ENCODE measurements at regions not wholly inside any gene's neighbourhood (a gene's known extent, or its start where the extent isn't known, plus 50 kb on each side); places are given as distances from the start of the nearest gene placed in this dataset.
"Not testable (repeated sequence)": the region's sequence is repeated elsewhere in the genome, so short reads cannot be mapped to it uniquely, and the experiment has no call there.

DNA sequence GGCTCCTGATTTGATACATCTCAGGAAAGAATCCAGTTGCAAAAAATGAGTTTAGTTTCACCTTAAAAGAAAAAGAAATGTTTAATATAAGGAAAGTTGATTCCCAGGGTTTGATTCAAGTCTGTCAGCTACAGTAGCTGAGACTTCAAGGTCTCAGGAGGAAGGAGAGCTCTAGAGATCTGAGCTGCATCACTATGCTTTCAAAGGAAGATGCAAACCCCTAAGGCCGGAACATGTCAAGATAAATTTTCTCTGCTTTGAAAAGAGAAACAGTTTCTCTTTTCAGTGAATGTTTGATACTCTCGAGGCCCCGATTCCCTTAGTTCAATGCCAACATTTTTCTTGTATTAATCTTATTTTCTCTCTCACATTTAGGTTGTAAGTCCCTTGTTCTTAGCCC is 128.6 kb downstream of the RGPD3 start:
- Histone ChIP-seq H3K27ac (ENCODE audit: low read depth, low read length) (no peak overlapping the region), H3K4me3 (ENCODE audit: low read depth in 1 of 5, low read length in 5 of 5) (no peak overlapping the region), H3K4me1 (ENCODE audit: control insufficient read depth in 5 of 5, insufficient read depth in 5 of 5, low read length in 5 of 5) (no peaks in the 10 kb centered on the region), H3K36me3 (ENCODE audit: control insufficient read depth in 5 of 5, insufficient read depth in 5 of 5, low read length in 5 of 5) (no peaks in the 10 kb centered on the region), H3K27me3 (ENCODE audit: control insufficient read depth in 5 of 5, insufficient read depth in 4 of 5, low read length in 5 of 5) (peaks cover 0 to 2% (median 0%) of the 10 kb centered on the region in 5 donors), H3K9ac (ENCODE audit: low read length in 5 of 5) (no peak overlapping the region), H3K9me3 (ENCODE audit: control insufficient read depth in 5 of 5, low read length in 5 of 5) (peaks cover 0 to 12% (median 0%) of the 10 kb centered on the region in 5 donors)

DNA sequence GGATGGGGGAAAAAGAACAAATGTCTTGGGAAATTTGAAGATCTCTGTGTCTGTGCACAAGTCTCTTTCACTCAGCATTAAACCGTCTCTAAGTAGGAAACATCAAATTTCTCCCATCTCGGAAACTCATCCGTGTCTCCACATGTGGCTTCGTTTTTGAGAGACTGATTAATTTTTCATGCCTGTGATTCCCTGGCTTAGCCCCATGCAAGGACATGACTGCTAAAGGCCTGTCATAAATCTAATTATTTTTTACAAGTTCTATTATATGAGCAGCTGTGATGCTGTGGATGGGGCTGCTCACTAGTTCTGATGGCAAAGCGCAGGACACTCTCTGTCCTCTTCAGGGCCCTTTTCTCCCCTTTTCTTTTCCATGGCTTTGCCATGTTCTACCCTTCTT is 129.1 kb downstream of the RGPD3 start:
- Histone ChIP-seq H3K27ac (ENCODE audit: low read depth, low read length) (no peak overlapping the region), H3K9ac (ENCODE audit: low read length in 5 of 5) (no peak overlapping the region), H3K4me1 (ENCODE audit: control insufficient read depth in 5 of 5, insufficient read depth in 5 of 5, low read length in 5 of 5) (no peaks in the 10 kb centered on the region)

DNA sequence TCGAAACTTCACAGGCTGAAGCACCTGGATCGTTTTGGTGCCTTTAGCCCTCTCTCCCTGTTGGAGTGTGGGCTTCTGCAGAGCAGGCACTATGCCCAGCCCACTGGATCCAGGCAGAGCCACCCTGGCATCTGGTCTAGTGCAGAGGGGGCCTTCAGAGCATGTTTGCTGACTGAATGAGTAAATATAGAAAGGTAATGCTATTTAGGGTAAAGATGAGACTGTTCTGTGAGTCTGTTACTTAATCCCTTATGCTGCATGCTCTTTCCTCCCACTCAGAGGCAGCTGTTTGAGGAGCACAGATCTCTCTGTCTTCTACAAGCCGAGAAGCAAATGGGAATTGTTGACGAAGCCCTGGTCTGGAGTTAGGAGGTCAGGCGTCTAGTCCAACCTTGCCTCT is 130.2 kb downstream of the RGPD3 start:
- Histone ChIP-seq H3K27me3 (ENCODE audit: control insufficient read depth in 5 of 5, insufficient read depth in 4 of 5, low read length in 5 of 5) (peaks cover 0 to 2% (median 0%) of the 10 kb centered on the region in 5 donors), H3K27ac (ENCODE audit: low read depth, low read length) (no peak overlapping the region), H3K36me3 (ENCODE audit: control insufficient read depth in 5 of 5, insufficient read depth in 5 of 5, low read length in 5 of 5) (no peaks in the 10 kb centered on the region), H3K9me3 (ENCODE audit: control insufficient read depth in 5 of 5, low read length in 5 of 5) (no peaks in the 10 kb centered on the region), H3K4me3 (ENCODE audit: low read depth in 1 of 5, low read length in 5 of 5) (no peak overlapping the region), H3K4me1 (ENCODE audit: control insufficient read depth in 5 of 5, insufficient read depth in 5 of 5, low read length in 5 of 5) (no peaks in the 10 kb centered on the region), H3K9ac (ENCODE audit: low read length in 5 of 5) (no peak overlapping the region)

More for the DNA sequence above, 129.1 kb downstream of the RGPD3 start:
- H3K36me3 ChIP-seq (ENCODE audit: control insufficient read depth in 5 of 5, insufficient read depth in 5 of 5, low read length in 5 of 5): no peaks in the 10 kb centered on the region
- peaks cover 0 to 7% (median 0%) of the 10 kb centered on the region in 5 donors for H3K9me3 ChIP-seq (ENCODE audit: control insufficient read depth in 5 of 5, low read length in 5 of 5)
- H3K27me3 ChIP-seq (ENCODE audit: control insufficient read depth in 5 of 5, insufficient read depth in 4 of 5, low read length in 5 of 5): peaks cover 0 to 2% (median 0%) of the 10 kb centered on the region in 5 donors
- no peak overlapping the region for H3K4me3 ChIP-seq (ENCODE audit: low read depth in 1 of 5, low read length in 5 of 5)

DNA sequence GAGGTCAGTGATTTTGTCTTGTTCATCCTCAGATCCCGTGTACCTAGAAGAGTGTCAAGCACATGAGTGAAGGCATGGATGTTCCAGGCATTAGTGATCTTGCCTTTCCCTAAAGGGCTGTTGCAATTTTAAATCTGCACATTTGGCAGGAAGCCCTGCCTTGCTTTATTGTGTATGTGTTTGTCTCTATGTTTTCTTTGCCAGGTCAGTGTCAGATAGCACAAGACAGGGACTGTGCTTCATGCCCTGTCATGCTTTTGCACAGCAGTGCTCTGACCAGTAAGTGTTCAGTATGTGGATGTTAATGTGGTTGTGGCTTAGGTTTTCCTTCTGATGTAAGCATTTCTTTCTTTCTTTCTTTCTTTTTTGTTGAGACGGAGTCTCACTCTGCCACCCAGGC is 131.5 kb downstream of the RGPD3 start:
- H3K27me3 ChIP-seq (ENCODE audit: control insufficient read depth in 5 of 5, insufficient read depth in 4 of 5, low read length in 5 of 5): no peaks in the 10 kb centered on the region
- H3K9me3 ChIP-seq (ENCODE audit: control insufficient read depth in 5 of 5, low read length in 5 of 5): peaks cover 0 to 3% (median 0%) of the 10 kb centered on the region in 5 donors
- H3K4me3 ChIP-seq (ENCODE audit: low read depth in 1 of 5, low read length in 5 of 5): no peak overlapping the region
- H3K4me1 ChIP-seq (ENCODE audit: control insufficient read depth in 5 of 5, insufficient read depth in 5 of 5, low read length in 5 of 5): no peaks in the 10 kb centered on the region
- no peak overlapping the region for H3K27ac ChIP-seq (ENCODE audit: low read depth, low read length)
- H3K9ac ChIP-seq (ENCODE audit: low read length in 5 of 5): no peak overlapping the region
- no peaks in the 10 kb centered on the region for H3K36me3 ChIP-seq (ENCODE audit: control insufficient read depth in 5 of 5, insufficient read depth in 5 of 5, low read length in 5 of 5)

DNA sequence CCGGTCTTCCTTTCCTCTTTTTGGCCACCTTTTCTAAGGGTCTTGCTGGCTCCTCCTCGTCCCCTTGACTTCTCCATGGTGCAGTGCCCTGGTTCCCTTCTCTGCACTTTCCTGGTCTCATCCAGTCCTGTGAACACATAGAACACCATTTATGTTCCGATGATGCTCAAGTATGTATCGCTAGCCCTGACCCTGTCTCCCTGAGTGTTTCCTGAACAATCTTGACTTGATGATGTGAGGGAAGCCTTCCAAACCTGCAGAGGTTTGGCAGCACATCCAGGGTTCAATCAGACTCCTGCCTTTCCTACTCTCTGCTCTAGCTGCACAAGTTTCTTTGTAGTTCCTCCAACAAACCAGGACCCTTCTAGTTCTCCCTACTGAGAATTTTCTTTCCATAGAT is 132.1 kb downstream of the RGPD3 start:
- H3K27ac ChIP-seq (ENCODE audit: low read depth, low read length): no peak overlapping the region
- H3K4me1 ChIP-seq (ENCODE audit: control insufficient read depth in 5 of 5, insufficient read depth in 5 of 5, low read length in 5 of 5): no peaks in the 10 kb centered on the region
- no peak overlapping the region for H3K4me3 ChIP-seq (ENCODE audit: low read depth in 1 of 5, low read length in 5 of 5)
- no peak overlapping the region for H3K9ac ChIP-seq (ENCODE audit: low read length in 5 of 5)
- no peaks in the 10 kb centered on the region for H3K27me3 ChIP-seq (ENCODE audit: control insufficient read depth in 5 of 5, insufficient read depth in 4 of 5, low read length in 5 of 5)
- H3K9me3 ChIP-seq (ENCODE audit: control insufficient read depth in 5 of 5, low read length in 5 of 5): peaks cover 0 to 3% (median 0%) of the 10 kb centered on the region in 5 donors
- H3K36me3 ChIP-seq (ENCODE audit: control insufficient read depth in 5 of 5, insufficient read depth in 5 of 5, low read length in 5 of 5): no peaks in the 10 kb centered on the region

DNA sequence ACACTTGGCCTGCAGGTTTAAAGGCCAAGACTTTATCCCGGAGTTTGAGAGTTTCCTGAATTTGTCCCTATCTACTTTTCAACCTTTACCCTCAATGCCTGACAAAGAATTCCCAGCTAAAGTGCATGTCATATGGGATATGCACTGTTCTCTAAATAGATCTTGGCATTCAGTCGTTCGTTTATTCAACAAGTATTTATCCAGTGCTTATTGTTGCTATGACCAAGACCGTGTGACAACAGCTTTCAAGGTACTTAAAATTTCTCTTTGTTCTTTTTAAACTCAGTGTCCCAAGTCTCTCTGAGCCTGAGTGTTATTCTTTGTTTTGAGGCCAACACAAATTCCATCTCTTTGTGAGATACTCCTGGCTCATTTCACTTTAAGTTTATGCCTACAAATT is 133.4 kb downstream of the RGPD3 start:
- Histone ChIP-seq H3K36me3 (ENCODE audit: control insufficient read depth in 5 of 5, insufficient read depth in 5 of 5, low read length in 5 of 5) (no peaks in the 10 kb centered on the region), H3K4me1 (ENCODE audit: control insufficient read depth in 5 of 5, insufficient read depth in 5 of 5, low read length in 5 of 5) (no peaks in the 10 kb centered on the region), H3K27me3 (ENCODE audit: control insufficient read depth in 5 of 5, insufficient read depth in 4 of 5, low read length in 5 of 5) (no peaks in the 10 kb centered on the region), H3K9me3 (ENCODE audit: control insufficient read depth in 5 of 5, low read length in 5 of 5) (peaks cover 0 to 3% (median 0%) of the 10 kb centered on the region in 5 donors), H3K9ac (ENCODE audit: low read length in 5 of 5) (no peak overlapping the region), H3K4me3 (ENCODE audit: low read depth in 1 of 5, low read length in 5 of 5) (no peak overlapping the region), H3K27ac (ENCODE audit: low read depth, low read length) (no peak overlapping the region)

DNA sequence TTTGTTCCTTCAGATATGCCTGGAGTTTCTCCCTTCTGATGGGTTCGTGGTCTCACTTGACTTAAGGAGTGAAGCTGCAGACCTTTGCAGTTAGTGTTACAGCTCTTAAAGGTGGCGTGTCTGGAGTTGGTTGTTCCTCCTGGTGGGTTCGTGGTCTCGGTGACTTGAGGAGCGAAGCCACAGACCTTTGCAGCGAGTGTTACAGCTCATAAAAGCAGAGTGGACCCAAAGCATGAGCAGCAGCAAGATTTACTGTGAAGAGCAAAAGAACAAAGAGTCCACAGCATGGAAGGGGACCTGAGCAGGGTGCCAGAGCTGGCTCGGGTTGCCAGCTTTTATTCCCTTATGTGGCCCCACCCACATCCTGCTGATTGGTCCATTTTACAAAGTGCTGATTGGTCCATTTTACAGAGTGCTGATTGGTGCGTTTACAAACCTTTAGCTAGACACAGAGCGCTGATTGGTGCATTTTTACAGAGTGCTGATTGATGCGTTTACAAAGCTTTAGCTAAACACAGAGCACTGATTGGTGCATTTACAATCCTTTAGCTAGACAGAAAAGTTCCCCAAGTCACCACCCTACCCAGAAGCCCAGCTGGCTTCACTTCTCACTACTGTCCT is 134.8 kb downstream of the RGPD3 start:
- not testable (repeated sequence) for H3K9ac ChIP-seq (ENCODE audit: low read length in 5 of 5); H3K27me3 ChIP-seq (ENCODE audit: control insufficient read depth in 5 of 5, insufficient read depth in 4 of 5, low read length in 5 of 5); H3K9me3 ChIP-seq (ENCODE audit: control insufficient read depth in 5 of 5, low read length in 5 of 5); H3K36me3 ChIP-seq (ENCODE audit: control insufficient read depth in 5 of 5, insufficient read depth in 5 of 5, low read length in 5 of 5); H3K4me1 ChIP-seq (ENCODE audit: control insufficient read depth in 5 of 5, insufficient read depth in 5 of 5, low read length in 5 of 5); H3K27ac ChIP-seq (ENCODE audit: low read depth, low read length); H3K4me3 ChIP-seq (ENCODE audit: low read depth in 1 of 5, low read length in 5 of 5)

DNA sequence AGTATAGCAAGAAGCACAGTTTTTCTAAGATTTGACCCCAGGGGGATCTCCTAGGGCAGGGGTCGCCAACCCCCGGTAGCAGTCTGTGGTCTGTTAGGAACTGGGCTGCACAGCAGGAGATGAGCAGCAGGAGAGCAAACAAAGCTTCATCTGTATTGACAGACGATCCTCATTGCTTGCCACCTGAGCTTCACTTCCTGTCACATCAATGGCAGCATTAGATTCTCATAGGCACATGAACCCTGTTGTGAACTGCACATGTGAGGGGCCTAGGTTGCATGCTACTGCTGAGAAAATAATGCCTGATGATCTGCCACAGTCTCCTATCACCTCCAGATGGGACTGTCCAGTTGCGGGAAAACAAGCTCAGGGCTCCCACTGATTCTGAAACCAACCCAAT is 136.2 kb downstream of the RGPD3 start:
- no peak overlapping the region for H3K27ac ChIP-seq (ENCODE audit: low read depth, low read length)
- no peaks in the 10 kb centered on the region for H3K27me3 ChIP-seq (ENCODE audit: control insufficient read depth in 5 of 5, insufficient read depth in 4 of 5, low read length in 5 of 5)
- no peaks in the 10 kb centered on the region for H3K4me1 ChIP-seq (ENCODE audit: control insufficient read depth in 5 of 5, insufficient read depth in 5 of 5, low read length in 5 of 5)
- H3K4me3 ChIP-seq (ENCODE audit: low read depth in 1 of 5, low read length in 5 of 5): no peak overlapping the region
- H3K9me3 ChIP-seq (ENCODE audit: control insufficient read depth in 5 of 5, low read length in 5 of 5): peaks cover 0 to 3% (median 0%) of the 10 kb centered on the region in 5 donors
- H3K9ac ChIP-seq (ENCODE audit: low read length in 5 of 5): no peak overlapping the region
- H3K36me3 ChIP-seq (ENCODE audit: control insufficient read depth in 5 of 5, insufficient read depth in 5 of 5, low read length in 5 of 5): no peaks in the 10 kb centered on the region

DNA sequence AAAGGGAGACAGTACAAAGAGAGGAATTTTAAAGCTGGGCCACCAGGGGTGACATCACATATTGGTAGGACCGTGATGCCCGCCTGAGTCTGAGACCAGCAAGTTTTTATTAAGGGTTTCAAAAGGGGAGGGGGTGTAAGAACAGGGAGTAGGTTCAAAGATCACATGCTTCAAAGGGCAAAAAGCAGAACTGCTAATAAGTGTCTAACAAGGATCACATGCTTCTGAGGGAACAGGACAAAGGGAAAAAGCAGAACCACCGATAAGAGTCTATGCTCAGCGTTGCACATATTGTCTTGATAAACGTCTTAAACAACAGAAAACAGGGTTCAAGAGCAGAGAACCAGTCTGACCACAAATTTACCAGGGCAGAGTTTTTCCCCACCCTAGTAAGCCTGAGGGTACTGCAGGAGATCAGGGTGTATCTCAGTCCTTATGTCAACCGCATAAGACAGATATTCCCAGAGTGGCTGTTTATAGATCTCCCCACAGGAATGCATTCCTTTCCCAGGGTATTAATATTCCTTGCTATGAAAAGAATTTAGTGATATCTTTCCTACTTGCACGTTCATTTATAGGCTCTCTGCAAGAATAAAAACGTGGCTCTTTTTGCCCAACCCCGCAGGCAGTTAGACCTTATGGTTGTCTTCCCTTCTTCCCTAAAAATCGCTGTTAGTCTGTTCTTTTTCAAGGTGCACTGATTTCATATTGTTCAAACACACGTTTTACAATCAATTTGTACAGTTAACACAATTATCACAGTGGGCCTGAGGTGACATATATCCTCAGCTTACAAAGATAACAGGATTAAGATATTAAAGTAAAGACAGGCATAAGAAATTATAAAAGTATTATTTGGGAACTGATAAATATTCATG is 136.5 kb upstream of the UXS1 start:
- not testable (repeated sequence) for H3K9ac ChIP-seq (ENCODE audit: low read length in 5 of 5); H3K36me3 ChIP-seq (ENCODE audit: control insufficient read depth in 5 of 5, insufficient read depth in 5 of 5, low read length in 5 of 5); H3K27me3 ChIP-seq (ENCODE audit: control insufficient read depth in 5 of 5, insufficient read depth in 4 of 5, low read length in 5 of 5); H3K4me3 ChIP-seq (ENCODE audit: low read depth in 1 of 5, low read length in 5 of 5); H3K27ac ChIP-seq (ENCODE audit: low read depth, low read length); H3K4me1 ChIP-seq (ENCODE audit: control insufficient read depth in 5 of 5, insufficient read depth in 5 of 5, low read length in 5 of 5); H3K9me3 ChIP-seq (ENCODE audit: control insufficient read depth in 5 of 5, low read length in 5 of 5)

DNA sequence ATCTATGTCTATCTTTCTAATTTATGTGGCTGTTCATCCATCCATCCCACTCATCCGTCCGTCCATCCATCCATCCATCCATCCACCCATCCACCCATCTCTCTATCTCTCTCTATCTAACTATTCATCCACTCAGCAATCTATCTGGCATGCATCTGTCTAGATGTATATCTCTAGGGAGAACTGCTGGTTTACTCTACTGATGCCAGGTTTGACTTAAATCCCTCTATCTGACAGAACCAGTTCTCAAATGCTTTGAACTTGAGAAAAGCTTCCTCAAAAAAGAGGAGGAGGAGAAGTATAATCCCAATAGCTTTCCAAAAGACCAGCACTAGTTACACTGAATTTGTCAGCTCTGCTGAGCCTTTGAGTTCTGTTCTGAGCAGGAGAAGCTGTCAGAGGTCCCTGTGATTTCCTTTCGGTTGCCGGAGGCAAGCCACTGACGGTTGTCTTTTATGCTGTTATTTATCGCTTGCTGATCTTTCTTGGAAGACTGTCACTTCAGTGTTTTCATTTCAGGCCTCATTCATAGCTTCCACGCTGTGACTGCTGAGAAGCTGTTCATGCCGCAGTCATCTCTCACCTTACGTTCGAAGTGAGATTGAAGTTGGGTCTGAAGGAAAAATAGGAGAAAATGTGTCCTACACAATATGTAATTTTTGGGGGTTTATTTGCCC is 129.4 kb upstream of the UXS1 start:
- no peaks in the 10 kb centered on the region for H3K9me3 ChIP-seq (ENCODE audit: control insufficient read depth in 5 of 5, low read length in 5 of 5)
- H3K4me1 ChIP-seq (ENCODE audit: control insufficient read depth in 5 of 5, insufficient read depth in 5 of 5, low read length in 5 of 5): no peaks in the 10 kb centered on the region
- H3K27ac ChIP-seq (ENCODE audit: low read depth, low read length): no peak overlapping the region
- H3K9ac ChIP-seq (ENCODE audit: low read length in 5 of 5): no peak overlapping the region
- no peak overlapping the region for H3K4me3 ChIP-seq (ENCODE audit: low read depth in 1 of 5, low read length in 5 of 5)
- H3K27me3 ChIP-seq (ENCODE audit: control insufficient read depth in 5 of 5, insufficient read depth in 4 of 5, low read length in 5 of 5): no peaks in the 10 kb centered on the region
- H3K36me3 ChIP-seq (ENCODE audit: control insufficient read depth in 5 of 5, insufficient read depth in 5 of 5, low read length in 5 of 5): no peaks in the 10 kb centered on the region

Data from subcutaneous abdominal adipose tissue (tissue), 5 donors.